ENCODE measurements at regions not wholly inside any gene's neighbourhood (a gene's known extent, or its start where the extent isn't known, plus 50 kb on each side); places are given as distances from the start of the nearest gene placed in this dataset.

DNA sequence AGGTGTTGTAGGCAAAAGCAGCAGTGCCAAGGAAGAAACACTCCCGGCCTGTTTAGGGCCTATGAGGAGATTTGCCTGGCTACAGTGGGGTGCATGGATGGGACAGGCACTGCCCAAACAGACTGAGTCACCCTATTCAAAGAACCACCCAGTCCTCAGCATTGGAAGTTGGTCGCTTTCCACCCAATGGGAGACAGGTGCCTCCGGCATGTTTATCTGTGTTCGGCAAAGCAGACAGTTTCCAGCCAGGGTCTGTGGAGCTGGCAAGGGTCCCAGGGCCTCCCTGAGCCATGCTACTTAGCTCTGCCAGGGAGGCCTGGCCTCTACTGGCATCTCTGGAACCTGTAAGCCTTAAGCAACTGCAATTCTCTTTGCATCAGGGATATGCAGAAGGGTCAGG lies 165.1 kb upstream of the ATP6AP2 start:
- Mint-ChIP-seq H3K4me3 (ENCODE audit: low read depth) (no peak overlapping the region), H3K4me1 (ENCODE audit: low read depth) (peaks cover 3% of the 10 kb centered on the region), H3K27me3 (no peaks in the 10 kb centered on the region), H3K27ac (no peak overlapping the region), H3K36me3 (ENCODE audit: insufficient read depth) (no peaks in the 10 kb centered on the region), H3K9me3 (ENCODE audit: low read depth) (peaks cover 10% of the 10 kb centered on the region)
- no peak for DNase-seq (ENCODE audit: low spot score, unreplicated experiment)
- TF ChIP-seq, protein P1, sequence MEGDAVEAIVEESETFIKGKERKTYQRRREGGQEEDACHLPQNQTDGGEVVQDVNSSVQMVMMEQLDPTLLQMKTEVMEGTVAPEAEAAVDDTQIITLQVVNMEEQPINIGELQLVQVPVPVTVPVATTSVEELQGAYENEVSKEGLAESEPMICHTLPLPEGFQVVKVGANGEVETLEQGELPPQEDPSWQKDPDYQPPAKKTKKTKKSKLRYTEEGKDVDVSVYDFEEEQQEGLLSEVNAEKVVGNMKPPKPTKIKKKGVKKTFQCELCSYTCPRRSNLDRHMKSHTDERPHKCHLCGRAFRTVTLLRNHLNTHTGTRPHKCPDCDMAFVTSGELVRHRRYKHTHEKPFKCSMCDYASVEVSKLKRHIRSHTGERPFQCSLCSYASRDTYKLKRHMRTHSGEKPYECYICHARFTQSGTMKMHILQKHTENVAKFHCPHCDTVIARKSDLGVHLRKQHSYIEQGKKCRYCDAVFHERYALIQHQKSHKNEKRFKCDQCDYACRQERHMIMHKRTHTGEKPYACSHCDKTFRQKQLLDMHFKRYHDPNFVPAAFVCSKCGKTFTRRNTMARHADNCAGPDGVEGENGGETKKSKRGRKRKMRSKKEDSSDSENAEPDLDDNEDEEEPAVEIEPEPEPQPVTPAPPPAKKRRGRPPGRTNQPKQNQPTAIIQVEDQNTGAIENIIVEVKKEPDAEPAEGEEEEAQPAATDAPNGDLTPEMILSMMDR (IDR thresholded peaks at IDR 0.05; ENCODE audit: unreplicated experiment) = no peak

DNA sequence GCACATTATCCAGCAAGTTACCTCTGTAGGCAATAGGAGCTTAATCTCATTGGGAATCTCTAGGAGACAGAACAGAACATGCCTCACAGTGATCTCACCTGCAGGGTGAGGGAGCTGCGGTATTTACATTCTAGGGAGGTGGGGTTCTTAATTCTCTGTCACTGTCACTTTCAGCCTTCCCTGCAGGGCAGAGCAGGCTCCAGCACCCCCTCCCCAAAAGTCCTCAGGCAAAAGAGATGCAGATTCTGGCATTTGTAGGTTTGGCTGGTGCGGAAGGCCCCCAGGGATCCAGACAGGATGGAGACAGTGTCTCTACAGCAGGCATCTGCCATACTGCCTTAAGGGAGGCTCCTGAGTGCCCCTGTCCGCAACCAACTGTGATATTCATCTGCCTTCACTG lies 166.4 kb upstream of the ATP6AP2 start:
- H3K4me1 Mint-ChIP-seq (ENCODE audit: low read depth) = peaks cover 3% of the 10 kb centered on the region
- peaks cover 18% of the 10 kb centered on the region for H3K9me3 Mint-ChIP-seq (ENCODE audit: low read depth)
- no peak overlapping the region for H3K27ac Mint-ChIP-seq
- H3K4me3 Mint-ChIP-seq (ENCODE audit: low read depth) = no peak overlapping the region
- DNase-seq (ENCODE audit: low spot score, unreplicated experiment) = no peak
- TF ChIP-seq, protein P1 (IDR thresholded peaks at IDR 0.05; ENCODE audit: unreplicated experiment) = no peak
- no peaks in the 10 kb centered on the region for H3K36me3 Mint-ChIP-seq (ENCODE audit: insufficient read depth)
- H3K27me3 Mint-ChIP-seq = no peaks in the 10 kb centered on the region

DNA sequence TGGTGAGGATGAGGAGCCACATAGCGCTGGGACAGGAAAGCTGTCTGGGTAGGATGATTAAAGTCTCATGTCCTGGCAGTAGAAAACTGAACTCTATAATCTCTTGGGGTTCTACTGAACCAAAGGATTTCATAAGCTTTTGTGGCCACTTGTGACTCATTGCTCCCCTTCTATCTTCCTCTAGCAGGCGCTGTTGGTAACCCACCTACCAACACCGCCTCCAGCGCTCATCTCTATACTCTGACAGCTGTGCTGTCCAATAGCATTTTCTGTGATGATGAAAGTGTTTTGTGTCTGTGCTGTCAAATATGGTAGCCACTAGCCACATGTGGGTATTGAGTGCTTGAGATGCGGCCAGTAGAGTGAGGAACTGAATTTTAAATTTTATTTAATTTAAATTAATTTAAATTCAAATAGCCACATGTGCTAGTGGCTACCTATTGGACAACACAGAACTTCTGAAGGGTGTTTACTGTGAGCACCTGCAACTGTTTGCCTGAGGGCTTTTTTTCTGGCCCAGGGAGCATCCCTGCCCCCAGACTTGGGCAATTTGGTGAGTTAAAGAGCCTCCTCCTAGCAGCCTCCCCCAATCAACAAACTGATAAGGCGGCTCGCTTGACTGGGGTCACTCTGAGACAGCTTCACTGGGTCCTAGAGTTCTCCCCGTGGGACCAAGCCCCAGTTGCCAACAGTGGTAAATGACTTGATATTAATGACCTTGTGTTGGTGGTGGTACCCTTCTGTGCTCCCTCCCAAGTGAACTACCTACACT lies 169.2 kb upstream of the ATP6AP2 start:
- no peaks in the 10 kb centered on the region for H3K27me3 Mint-ChIP-seq
- no peaks in the 10 kb centered on the region for H3K36me3 Mint-ChIP-seq (ENCODE audit: insufficient read depth)
- TF ChIP-seq, protein P1 (IDR thresholded peaks at IDR 0.05; ENCODE audit: unreplicated experiment) = no peak
- H3K4me3 Mint-ChIP-seq (ENCODE audit: low read depth) = no peak overlapping the region
- peaks cover 3% of the 10 kb centered on the region for H3K4me1 Mint-ChIP-seq (ENCODE audit: low read depth)
- DNase-seq (ENCODE audit: low spot score, unreplicated experiment) = no peak
- no peak overlapping the region for H3K27ac Mint-ChIP-seq
- H3K9me3 Mint-ChIP-seq (ENCODE audit: low read depth) = peaks cover 28% of the 10 kb centered on the region

DNA sequence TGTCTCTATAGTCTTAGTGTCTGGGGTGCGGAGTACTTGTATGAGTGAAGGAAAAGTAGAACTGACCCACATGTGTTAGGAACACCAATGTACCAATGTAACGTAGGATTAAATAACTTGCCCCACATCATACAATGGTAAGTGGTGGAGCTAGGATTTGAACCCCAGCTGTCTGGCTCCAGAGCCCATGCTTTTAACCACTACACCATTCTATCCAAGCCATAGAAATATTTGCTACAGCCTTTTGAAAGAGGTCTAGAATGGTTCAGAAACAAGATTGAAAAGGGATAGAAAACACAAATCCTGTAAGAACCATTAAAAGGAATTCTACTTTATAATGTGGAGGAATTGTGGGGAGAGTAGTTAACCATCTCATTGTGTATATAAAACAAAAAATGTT lies 169.9 kb upstream of the ATP6AP2 start:
- TF ChIP-seq, protein P1 (IDR thresholded peaks at IDR 0.05; ENCODE audit: unreplicated experiment) = no peak
- Mint-ChIP-seq H3K4me3 (ENCODE audit: low read depth) (no peak overlapping the region), H3K27ac (no peak overlapping the region), H3K9me3 (ENCODE audit: low read depth) (peaks cover 28% of the 10 kb centered on the region), H3K36me3 (ENCODE audit: insufficient read depth) (no peaks in the 10 kb centered on the region), H3K27me3 (no peaks in the 10 kb centered on the region), H3K4me1 (ENCODE audit: low read depth) (peaks cover 3% of the 10 kb centered on the region)
- DNase-seq (ENCODE audit: low spot score, unreplicated experiment) = no peak

GRCh38 chrX:40406330-40406859 lies 174.4 kb upstream of the ATP6AP2 start:
- TF ChIP-seq, protein P1 (IDR thresholded peaks at IDR 0.05; ENCODE audit: unreplicated experiment) = no peak
- Mint-ChIP-seq H3K27me3 (no peaks in the 10 kb centered on the region), H3K36me3 (ENCODE audit: insufficient read depth) (no peaks in the 10 kb centered on the region), H3K4me3 (ENCODE audit: low read depth) (no peak overlapping the region), H3K27ac (no peak overlapping the region), H3K9me3 (ENCODE audit: low read depth) (peaks cover 25% of the 10 kb centered on the region), H3K4me1 (ENCODE audit: low read depth) (peaks cover 4% of the 10 kb centered on the region)
- no peak for DNase-seq (ENCODE audit: low spot score, unreplicated experiment)

Data from progenitor cell of endocrine pancreas (in vitro differentiated cells).